M059J (cell line): ENCODE measurements at regions not wholly inside any gene's neighbourhood (a gene's known extent, or its start where the extent isn't known, plus 50 kb on each side); places are given as distances from the start of the nearest gene placed in this dataset.
A peak's percentile ranks its signal among the peaks of the same experiment; 100 is the strongest.

Experiments
- DNase-seq: peaks from one replicate; pipeline ENCODE4 v3.0.0-alpha.2; 2012; ENCODE audit warnings: low read depth

- no peak for DNase-seq
These were observed 166.5 kb upstream of the PPP1R2C start for GRCh38 chrX:42944381-42944998.

DNA sequence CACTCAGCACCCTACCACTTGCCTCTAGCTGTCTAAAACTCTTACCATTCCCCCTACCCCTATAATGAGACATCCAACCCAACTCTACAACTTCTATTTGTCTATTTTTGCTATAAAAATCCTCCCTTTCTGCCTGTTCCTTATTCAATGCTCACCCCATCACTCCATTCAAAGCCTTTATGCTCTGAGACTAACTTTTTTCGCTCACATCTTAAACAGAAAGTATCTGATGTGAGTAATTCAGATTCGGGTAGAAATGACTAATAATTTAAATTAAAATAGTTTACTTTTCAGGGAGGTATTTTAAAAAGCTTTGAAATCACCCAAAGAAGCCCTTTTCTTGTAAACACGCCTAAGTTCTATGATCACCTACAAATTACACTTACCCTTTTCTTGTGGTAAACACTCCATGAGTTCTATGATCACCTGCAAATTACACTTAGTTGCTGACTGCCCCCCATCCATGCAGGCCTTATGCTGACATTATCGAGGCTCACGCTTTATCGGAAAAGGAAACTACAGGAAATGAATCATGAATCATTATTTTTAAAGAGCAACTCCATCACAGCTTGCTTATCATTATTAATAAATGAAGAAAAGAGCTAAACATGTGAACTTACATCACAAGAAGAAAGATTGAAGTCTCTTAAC is 168.7 kb upstream of the PPP1R2C start:
- no peak for DNase-seq

DNA sequence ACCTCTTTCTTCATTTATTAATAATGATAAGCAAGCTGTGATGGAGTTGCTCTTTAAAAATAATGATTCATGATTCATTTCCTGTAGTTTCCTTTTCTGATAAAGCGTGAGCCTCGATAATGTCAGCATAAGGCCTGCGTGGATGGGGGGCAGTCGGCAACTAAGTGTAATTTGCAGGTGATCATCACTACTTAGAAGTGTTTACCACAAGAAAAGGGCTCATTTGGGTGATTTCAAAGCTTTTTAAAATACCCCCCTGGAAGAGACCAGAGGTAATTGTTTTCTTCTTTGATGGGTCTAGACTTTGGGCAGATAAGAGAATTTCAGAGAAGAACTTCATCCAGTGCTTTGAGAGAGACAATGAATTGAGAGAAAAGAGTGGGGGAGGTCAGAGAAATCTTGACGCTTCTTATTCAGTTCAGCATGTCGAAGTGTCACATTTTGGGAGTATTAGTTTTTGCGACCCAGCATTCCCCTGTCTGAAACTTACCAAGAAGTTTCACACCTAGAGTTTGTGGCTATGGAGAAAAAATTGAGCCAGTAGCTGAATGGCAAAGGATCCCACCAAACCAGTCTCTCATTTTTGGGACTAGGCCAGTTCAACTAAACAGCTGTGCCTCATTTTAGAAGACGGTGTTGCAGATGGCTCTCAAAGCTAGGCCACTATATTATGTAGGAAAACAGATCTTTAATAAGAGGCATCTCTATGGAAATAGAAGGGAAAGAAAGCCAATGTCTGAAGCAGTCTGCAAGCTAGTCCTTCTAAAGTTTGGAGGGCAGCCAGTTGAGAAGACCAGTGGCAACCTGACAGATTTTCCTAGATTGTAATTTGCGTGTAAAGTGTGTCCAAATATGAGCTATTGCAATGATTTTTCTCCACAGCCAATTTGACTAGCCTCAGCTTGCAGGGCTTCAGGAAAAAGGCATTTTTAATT is 171.0 kb upstream of the PPP1R2C start:
- no peak for DNase-seq

DNA sequence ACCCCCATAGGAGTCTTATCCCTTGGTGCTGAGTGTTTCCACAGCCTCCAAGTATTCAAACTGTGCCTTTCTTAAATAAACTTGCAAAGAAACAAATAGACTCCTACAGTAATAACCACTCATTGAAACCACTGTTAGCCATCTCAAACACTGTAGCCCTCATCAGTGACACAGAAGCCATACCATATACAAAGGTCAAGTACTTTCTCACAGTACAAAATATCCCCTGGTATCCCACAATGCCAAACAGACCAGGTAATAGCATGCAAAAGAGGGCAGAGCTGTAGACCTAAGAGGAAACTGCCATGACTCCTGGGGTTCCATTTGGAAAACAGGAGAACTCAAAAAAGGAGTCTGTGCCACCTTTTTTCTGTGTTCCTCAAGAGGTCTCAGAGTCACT is 173.8 kb upstream of the PPP1R2C start:
- no peak for DNase-seq

GRCh38 chrX:42952621-42953020 is 174.7 kb upstream of the PPP1R2C start:
- no peak for DNase-seq

DNA sequence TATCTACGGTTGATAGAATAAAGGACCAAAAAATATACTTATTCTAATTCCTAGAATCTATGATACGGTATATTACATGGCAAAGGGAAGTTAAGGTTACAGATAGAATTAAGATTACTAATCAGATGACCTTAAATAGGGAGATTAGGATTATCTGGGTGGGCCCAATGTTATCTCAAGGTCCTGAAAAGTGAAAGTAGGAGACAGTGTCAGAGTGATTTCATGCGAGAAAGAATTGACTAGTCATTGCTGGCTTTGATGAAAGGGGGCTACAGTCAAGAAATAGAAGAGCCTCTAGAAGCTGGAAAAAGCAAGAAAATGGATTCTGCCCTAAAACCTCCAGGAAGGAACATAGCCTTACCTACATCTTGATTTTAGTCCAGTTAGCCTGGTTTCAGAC is 176.9 kb upstream of the PPP1R2C start:
- DNase-seq, result no peak

DNA sequence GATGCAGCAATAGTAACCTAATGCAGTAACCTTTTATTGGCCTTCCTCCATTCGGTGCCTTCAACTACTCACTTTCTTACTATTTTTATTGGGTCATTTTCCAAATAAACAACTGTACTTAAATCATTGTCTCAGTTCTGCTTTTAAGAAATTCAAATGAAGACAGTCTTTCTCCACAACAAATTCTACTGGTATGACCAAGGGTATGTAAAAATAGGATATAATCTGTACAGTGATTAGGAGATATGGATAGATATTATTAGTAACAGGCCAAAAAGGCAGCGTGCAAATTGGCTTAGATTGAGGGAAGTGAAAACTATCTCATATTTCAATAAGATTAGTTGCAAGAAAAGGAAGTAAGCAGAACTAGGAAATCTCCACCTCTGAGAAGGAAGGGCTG is 177.4 kb upstream of the PPP1R2C start:
- DNase-seq, result no peak

DNA sequence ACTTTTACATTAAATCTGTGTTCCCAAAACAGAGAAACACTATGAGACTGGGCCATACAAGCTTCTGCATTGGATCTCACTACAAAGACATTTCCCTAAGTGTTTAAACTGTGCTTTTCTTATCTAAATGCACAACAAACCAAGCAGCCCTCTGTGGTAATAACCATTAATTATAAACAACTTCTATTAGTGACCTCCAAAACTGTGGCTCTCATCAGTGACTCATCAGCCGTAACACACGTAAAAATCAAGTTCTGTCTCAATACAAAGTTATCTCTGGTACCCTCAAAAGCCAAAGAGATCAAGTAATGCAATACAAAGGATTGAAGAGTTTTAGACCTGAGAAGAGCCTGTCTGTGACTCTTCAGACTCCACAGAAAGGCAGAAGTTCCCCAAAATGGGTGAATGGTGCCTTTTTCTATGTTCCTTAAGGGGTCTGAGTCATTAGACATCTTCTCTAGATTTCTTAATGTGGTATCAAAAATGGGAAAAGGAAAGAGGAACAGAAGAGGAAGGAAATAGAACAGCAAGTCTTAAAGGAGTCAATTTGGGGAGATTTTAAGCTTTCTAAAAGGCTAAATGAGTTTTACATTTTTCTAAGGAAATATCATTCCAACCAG is 189.8 kb upstream of the PPP1R2C start:
- no peak for DNase-seq

DNA sequence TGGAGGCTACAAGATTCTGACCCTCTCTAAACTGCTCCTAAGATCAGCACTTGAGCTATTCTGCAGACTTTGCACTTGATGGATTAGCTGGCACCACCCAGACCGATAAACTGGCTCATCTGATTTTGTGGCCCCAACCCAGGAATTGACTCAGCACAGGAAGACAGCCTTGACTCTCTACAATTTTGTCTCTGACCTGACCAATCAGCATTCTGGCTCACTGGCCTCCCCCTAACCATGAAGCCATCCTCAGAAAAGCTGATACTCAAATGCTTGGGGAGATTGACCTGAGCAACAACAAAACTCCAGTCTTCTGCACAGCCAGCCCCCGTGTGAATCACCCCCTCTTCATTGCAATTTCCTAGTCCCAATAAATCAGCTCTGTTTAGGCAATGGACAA is 195.4 kb upstream of the PPP1R2C start:
- DNase-seq, result no peak

DNA sequence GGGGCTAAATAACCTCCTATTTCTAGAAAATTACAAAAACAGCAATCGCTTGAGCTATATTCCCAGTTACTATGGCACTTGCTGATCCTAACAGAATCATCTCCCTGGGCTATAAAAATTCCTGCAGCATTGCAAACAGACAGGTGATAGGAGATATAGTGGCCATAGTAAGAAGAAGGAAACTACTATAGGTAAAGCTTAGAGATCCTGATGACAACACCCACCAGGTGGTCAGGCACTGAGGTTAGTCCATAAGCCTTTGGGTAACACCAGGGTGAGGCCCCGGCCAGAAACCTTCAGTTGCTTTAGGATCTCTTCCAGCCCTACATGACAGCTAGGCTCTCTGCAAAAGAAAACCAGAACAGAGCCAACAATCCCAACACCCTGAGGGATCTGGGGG is 197.9 kb upstream of the PPP1R2C start:
- no peak for DNase-seq

DNA sequence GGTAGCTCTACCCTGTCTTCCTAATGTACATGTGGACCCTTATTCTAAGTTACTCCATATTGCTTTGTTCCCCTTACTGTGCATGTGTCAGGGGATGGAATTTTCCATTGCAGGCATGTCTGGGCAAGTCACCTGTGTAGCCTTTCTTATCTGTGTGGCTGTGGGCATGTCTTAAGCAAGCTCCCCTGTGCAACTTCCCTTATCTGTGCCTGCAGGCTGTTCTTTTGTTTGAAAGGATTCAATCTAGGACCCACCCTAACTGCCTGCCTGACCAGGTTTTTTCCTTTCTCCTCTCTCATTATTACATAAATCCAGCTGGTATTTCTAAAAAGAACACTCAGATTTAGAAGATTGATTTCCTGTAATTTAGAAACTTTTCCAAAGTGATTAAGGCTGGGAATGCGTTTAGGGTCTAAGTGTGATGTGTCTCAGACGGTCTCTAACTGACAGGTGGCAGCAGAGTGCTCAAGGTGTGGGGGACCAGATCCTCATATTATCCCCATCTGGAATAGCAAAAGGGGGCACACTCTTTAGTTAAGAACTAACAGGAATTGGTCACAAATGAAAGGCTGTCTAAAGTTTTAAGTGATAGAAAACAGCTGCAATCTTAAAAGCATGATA is 198.9 kb upstream of the PPP1R2C start:
- no peak for DNase-seq

- DNase-seq, result no peak
These were observed 200.9 kb upstream of the PPP1R2C start for GRCh38 chrX:42978655-42979379.

DNA sequence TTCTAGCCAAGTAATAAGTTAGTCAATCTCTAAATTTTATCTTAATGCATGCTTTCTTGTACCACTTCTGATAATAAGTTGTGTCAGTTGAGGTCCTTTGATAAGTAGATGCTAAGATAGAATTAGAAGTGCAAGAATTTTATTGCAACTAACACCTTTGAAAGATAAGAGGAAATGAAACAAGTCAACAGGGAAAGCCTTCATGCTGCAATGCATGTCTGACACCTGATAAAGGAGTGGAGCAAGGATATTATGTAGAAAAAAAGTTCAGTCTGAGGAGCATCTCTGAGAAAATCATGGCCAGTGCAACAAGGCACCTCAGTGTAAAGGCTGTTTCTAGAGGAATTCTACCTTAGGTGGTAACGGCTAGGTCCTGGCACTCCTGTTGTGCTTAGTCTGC is 210.7 kb upstream of the PPP1R2C start:
- no peak for DNase-seq

DNA sequence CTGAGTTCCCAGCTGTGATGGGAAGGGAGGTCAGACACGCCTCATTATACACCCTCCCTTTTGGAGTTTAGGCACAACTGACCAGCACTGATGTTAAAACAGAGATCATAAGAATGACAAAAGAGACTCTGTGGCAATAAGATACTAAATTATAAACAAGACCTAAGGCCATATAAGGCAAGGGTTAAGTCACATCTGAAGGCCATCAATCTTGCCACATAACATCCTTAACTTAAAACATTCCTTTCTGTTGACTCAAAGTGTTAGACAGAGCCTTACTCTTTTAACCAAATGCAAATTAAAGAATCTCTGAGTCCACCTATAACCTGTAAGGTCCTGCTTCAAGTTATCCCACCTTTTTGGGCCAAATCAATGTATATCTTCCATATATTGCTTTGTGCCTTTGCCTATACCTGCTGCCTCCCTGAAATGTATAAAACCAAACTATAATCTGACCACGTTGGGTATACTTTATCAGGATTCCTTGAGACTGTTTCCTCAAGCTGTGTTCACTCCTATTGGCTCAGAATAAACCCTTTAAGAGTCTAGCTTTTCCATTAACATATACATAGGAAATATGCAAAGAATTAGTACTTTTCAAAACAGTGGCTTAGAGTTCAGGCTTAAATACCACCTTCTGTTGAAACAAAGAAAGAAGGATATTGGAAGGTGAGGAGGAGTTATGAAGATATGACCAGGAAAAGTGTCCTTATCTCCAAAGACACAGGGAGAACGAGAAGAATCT is 214.4 kb upstream of the PPP1R2C start:
- DNase-seq, result peak; percentile 79

DNA sequence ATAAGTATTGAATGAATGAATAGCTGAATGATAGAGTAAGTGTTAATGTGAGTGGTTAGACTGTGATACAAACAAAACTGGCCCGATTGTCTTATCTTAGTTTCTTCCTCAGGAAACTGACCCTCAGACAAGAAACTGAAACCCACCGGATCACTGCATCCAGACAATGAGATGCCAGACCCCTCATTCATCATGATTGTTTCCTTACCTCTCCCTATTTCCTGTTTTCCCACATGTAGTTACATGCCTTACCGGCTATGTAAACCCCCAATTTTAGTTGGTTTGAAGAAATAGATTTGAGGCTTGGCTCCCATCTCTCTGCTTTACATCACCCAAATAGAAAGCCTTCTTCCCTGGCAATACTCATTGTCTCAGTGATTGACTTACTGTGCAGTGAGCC is 218.9 kb upstream of the PPP1R2C start:
- DNase-seq, result no peak

DNA sequence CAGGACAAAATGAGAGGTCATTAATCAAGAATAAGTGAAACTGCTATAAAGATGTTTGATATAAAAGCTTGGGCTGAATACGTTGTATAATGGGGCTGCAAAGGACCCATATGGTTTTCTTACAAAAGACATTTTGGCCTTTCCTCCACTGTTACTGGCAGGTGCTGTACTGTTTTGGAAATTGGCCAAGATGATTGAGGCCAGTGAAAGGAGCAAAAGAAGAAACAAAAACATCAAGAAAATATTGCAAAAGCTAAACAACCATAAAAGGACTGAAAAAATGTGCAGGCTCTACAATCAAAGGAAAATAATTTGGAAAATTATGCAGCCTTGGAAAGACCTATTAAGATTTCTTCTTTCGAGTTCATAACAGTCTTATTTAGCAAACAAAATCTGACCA is 222.2 kb upstream of the PPP1R2C start:
- no peak for DNase-seq

DNA sequence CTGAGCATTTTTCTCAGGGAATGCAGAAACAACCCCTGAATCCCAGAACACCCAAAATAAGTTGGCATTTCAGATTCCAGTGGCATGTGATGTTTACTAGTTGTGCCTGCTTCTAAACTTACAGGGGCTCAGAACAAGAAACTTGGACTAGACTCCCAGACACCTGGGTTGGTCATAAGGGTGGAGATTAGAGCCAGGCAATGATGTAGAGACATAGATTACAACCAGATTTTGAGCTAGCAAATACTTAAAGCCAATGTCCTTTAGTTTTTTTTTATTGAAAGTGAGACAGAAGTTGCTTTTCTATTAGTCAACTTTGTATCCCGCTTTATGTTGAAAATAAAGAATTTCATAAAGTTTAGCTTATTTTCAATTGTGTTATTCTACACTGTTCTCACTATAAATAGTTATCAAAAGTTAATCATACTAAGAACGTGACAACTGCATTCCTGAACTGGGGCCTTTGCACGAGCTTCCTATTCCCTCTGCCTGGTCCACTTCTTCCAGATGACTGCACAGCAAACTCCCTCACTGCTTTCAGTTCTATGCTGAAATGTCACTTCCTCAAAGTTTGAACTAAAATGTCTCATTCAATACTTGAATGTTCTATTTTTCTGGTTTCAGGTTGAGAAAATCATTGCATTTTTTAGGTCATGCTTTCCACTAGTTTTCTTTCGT is 224.7 kb upstream of the PPP1R2C start:
- peak; percentile 62 for DNase-seq

DNA sequence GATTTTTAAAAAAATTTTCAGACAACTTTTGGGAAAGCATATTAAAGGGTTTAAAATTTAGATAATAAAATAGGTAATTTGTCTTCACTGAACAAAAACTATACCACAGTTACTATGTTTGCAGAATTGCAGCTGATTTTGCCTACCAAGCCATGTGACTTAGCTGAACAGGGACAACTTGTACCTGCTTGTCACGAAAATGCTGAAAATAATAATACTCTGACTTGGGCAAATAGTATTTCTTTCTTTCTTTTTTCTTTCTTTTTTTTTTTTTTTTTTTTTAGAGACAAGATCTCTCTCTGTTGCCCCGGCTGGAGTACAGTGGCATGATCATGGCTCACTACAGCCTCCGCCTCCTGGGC is 225.2 kb upstream of the PPP1R2C start:
- no peak for DNase-seq

DNA sequence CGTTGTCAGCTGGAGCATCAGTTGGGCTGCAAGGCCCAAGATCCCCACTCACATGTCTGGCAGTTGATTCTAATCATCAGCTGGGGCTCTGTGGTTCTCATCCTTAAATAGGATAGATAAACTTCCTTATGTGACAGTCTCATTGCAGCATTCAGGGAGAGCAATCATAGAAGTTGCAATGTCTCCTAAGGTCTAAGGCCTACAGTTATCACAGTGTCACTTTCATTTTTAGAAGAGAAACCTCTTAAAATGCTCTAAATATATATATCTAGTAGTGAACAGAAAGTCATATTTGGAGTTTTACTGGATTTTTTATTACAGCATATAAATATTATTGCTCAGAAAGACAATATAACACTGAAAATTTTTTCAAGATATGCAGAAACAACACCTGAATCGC is 226.0 kb upstream of the PPP1R2C start:
- DNase-seq, result no peak

DNA sequence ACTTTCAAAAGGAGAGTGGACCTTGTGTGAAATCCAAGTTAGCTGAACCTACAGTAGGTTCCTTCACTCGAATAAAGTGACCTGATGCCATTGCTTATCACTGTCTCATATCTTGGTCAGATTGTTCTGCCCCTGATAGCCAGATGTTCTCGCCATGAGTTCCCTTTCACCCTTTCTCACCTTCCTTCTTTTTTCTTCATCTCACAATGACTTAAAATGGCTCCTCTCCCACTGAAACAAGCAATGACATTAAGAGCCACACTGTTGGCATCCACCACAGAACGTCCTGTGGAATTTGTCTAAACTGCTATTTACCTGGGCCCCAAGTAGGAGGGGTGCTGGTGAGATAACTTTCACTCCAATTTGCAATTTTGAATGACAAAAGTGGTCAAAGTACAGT is 227.6 kb upstream of the PPP1R2C start:
- DNase-seq, result no peak
